HG02884 (cell line): ENCODE measurements at regions not wholly inside any gene's neighbourhood (a gene's known extent, or its start where the extent isn't known, plus 50 kb on each side); places are given as distances from the start of the nearest gene placed in this dataset.

Experiments
- ATAC-seq: cut with Tn5 transposase; IDR thresholded peaks from one replicate; pipeline ENCODE4 v1.9.1; 2021; ENCODE audit warnings: mild to moderate bottlenecking, moderate library complexity; ENCODE audit not compliant: unreplicated experiment

- no peak for ATAC-seq
Observed at GRCh38 chr16:9406038-9406712, 314.7 kb downstream of the HAPSTR1 start.

GRCh38 chr16:9407206-9407758 lies 315.8 kb downstream of the HAPSTR1 start:
- ATAC-seq = no peak

- ATAC-seq = no peak
Observed at GRCh38 chr16:9408297-9408878, 316.9 kb downstream of the HAPSTR1 start.

DNA sequence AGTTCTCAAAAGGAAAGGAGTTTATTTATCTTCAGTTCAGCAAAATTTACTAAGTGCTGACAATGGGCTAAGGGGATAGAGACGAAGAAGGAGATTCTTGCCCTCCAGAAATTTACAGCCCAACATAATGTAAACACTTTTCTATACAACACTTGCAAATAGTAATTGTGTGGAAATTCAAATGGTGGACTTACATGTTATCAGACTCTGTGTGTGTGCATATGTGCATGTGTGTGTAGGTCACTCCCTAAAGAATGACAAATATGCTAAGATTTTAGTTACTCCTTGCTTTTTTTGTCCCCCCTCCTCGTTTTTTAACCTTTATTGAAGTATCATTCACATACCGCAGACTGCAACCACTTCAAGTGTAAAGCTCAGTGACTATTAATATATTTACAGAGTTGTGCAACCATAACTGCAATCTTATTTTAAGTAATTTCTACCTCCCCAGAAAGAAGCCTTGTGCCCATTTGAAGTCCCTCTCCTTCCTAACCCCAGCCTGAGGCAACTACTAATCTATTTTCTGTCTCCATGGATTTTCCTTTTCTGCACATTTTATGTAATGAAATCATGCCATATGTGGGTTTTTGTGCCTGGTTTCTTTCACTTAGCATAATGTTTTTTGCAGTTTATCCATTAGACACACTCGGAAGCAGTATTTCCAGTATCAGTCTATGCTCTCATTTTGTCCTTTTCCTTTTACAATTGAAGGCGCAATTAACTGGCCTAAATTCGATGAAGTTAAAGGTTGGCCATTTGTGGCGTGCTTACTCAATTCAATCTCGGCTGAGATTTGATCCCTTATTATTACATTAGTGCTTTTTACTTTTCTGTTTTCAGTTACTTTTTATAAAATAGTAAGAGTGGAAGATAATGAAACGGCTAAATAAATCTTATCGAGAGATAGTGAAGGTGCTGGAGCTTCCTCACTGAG lies 318.4 kb downstream of the HAPSTR1 start:
- ATAC-seq = no peak

DNA sequence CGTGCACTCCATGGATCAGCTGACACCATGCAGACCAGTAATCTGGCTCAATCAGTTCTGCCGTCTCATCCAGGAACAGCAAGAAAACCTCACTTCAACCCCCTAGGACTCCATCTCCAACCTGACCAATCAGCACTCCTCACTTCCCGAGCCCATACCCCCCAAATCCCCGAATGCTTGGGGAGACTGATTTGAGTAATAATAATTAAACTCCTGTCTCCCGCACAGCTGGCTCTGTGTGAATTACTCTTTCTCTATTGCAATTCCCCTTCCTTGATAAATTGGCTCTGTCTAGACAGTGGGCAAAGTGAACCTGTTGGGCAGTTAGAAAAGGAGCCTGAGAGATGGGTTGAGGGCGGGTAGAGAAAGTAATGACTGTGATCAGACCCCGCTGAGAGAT lies 320.0 kb downstream of the HAPSTR1 start:
- ATAC-seq = no peak

DNA sequence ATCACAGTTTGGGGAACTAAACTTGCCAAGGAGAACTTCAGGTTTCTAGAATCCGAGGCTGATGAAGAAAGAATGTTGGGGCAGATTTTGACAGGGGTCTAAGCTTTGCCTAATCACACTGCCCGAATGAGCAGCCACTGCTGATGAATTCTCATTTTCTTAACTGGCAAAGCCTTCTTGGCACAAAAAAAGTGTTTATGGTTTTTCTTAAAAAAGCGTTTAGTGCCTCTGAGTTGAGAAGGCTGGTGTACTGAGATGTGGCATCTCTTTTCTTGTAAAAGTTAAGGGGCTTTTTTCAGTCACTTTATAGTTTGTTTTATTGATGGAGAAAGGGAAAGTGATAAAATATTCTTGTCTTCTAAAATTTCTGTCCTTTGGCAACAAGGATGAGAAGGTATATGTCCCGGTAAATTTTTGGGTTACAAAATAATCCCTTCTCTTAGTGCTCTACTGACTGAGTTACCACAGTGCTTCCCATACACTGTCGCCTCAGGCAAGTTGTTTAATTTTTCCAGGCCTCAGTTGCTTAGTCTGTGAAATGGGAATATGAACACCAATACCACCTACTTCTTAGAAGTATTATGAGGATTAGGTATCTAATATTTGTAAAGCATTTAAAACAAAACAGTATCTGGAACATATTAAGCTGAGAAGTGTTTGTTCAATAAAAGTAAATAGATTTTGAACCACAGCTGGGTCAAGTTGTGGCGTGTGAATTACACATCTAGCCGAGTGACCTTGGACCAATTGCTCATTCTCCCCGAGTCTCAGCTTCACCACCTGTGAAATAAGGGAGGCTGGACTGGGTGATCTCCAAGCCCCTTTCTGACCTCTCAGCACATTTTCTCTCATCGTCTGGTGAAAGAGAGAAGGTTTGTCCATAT lies 320.8 kb downstream of the HAPSTR1 start:
- no peak for ATAC-seq

- ATAC-seq = no peak
Observed at GRCh38 chr16:9412915-9413264, 321.4 kb downstream of the HAPSTR1 start.

DNA sequence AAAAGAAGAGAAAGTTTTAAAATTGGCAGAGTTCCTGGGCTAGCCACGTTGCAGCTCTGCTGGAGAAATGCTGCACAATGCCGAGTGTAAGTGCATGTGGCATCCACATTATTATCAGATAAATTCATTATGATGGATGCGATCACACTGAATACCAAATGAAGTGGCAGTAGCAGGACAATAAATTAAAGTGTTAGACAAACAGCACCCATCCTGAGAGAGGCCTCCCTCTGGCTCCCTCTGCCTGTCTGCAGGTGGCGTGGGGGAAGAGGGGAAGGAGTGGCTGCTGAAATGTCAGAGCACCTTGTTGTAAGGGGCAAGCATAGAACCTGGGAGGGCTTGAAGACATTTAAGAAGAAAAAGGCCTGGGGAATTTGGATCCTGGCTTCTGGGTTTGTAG lies 324.1 kb downstream of the HAPSTR1 start:
- ATAC-seq = no peak

DNA sequence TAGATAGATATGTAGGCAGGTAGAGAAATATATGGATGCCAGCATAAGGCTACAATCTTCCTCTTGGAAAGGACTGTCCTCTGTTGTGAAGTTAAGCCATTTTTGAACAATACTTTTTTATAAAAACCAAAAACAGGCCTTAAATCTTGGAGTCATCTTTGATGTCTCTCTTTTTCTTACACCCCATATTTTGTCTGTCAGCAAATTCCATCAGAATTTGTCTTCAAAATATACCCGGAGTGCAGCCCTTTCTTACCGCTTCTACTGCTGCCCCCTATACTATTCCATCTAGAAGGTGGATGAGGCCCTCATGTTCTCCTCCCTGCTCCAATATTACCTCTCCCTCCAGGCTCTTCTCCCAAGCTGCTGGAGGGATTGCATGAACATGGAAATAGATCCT lies 326.5 kb downstream of the HAPSTR1 start:
- ATAC-seq = no peak

GRCh38 chr16:9419161-9419560 lies 327.7 kb downstream of the HAPSTR1 start:
- ATAC-seq = no peak

GRCh38 chr16:9422762-9423513 lies 331.5 kb downstream of the HAPSTR1 start:
- ATAC-seq = no peak

- no peak for ATAC-seq
Observed at GRCh38 chr16:9425236-9425635, 333.8 kb downstream of the HAPSTR1 start.

- ATAC-seq = no peak
Observed at GRCh38 chr16:9428355-9429005, 337.0 kb downstream of the HAPSTR1 start.

DNA sequence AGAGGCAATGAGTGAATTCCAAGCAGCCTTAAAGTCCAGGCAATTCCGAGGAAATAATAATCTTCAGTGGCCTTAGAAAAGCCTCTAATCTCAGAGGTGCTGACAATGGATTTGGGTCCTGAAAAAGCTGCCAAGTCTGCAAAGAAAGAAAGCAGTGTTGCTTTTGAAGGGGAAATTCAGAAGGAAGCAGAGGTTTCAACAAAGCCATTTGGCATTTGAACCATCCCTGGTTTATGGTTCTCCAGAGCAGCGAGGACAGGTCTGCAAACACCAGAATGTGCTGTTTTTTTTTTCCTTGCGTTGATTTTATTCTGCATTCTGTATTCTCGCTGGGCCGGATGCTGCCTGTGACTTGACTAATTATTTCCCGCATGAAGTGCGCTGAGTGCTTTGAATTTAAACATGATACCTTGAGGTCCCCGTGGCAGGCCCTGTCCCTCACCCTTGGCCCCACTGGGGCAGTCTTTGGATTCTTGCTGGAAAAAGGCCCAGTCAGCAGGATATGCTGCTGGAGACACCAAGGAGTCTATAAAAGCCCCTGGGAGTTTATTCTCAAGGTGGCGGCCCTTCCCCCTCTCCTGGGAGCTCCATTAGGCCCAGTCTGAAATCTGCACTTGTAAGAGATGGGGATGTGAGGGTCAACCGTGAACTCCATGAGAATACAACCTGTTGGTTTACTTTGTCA lies 338.3 kb downstream of the HAPSTR1 start:
- ATAC-seq = no peak

DNA sequence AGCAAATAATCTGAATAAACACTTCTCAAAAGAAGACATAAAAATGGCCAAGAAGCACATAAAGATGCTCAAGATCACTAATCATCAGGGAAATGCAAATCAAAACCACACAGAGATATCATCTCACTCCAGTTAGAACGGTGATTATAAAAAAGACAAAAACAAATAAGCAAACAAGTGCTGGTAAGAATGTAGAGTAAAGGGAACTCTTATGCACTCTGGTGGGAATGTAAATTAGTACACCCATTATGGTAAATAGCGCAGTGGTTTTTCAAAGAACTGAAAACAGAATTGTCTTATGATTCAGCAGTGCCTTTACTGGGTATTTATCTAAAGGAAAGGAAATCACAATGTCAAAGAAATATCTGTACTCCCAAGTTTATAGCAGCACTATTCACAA lies 343.2 kb downstream of the HAPSTR1 start:
- no peak for ATAC-seq

- no peak for ATAC-seq
Observed at GRCh38 chr16:9436175-9436574, 344.7 kb downstream of the HAPSTR1 start.

DNA sequence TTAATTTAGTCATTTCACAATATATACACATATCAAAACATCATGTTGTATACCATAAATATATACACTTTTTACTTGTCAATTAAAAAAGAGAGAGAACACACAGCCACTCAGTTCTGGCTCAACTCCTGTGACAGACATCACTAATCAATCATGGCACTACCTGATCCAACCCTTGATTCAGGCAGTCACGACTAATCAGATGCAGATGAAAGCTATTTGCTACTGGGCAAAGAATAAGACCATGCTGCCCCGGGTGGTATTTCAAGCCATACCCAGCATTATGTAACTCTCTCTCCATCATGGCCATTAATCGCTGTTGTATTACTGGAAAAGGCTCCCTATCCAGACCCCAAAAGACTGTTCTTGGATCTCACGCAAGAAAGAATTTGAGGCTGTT lies 345.7 kb downstream of the HAPSTR1 start:
- ATAC-seq = no peak

GRCh38 chr16:9438991-9439390 lies 347.5 kb downstream of the HAPSTR1 start:
- ATAC-seq = no peak

GRCh38 chr16:9441012-9441411 lies 349.6 kb downstream of the HAPSTR1 start:
- ATAC-seq = no peak
